Adrenal gland (tissue), 9 donors: ENCODE measurements at regions not wholly inside any gene's neighbourhood (a gene's known extent, or its start where the extent isn't known, plus 50 kb on each side); places are given as distances from the start of the nearest gene placed in this dataset.

ENCODE experiments used
- DNase-seq, 7 donors: peaks; one replicate each; pipeline ENCODE4 v3.0.0-alpha.2; 2019 to 2020
- H3K27ac ChIP-seq, 5 donors: fragments of 200-600 bp; sonication (generic) in 4 of 5; 1 replicate in 3 of 5; 2 replicates in 2 of 5; pipeline versions ENCODE4 v1.5.1 to v1.8.0; 2016 to 2020; ENCODE audit warnings: mild to moderate bottlenecking in 1 of 5
- H3K27me3 ChIP-seq: fragments of 200-600 bp; 2 replicates; pipeline ENCODE4 v1.8.0; 2021
- H3K36me3 ChIP-seq, 2 donors: fragments of 200-600 bp; replicated peaks in 1 of 2; 1 replicate in 1 of 2; 2 replicates in 1 of 2; pipeline versions ENCODE4 v1.5.1 to v1.8.0; 2018 to 2022
- H3K4me1 ChIP-seq, 2 donors: fragments of 200-600 bp; replicated peaks in 1 of 2; 1 replicate in 1 of 2; 2 replicates in 1 of 2; pipeline versions ENCODE4 v1.5.1 to v1.8.0; 2018 to 2021
- H3K4me3 ChIP-seq, 4 donors: fragments of 200-600 bp; sonication (generic) in 3 of 4; one replicate each; pipeline ENCODE4 v1.5.1; 2016 to 2018
- H3K9me3 ChIP-seq, 3 donors: fragments of 200-600 bp; sonication (generic) in 1 of 3; replicated peaks in 1 of 3; 1 replicate in 2 of 3; 2 replicates in 1 of 3; pipeline versions ENCODE4 v1.5.1 to v1.8.0; 2016 to 2021
- POLR2A ChIP-seq, 2 donors: fragments of 450-650 bp; IDR thresholded peaks; one replicate each; pipeline ENCODE4 v1.6.1; 2017; ENCODE audit warnings: antibody characterized with exemption in 2 of 2, mild to moderate bottlenecking in 2 of 2, moderate library complexity in 1 of 2
- WGBS, 4 donors: extraction: QIAGEN DNeasy Blood & Tissue Kit in 2 of 4; methylation state at CpG; one replicate each; pipeline versions ENCODE4 v1.1.5 to v1.1.7; 2013 to 2017; 5-methylcytosine and 5-hydroxymethylcytosine counted together
- intact Hi-C, 2 donors: fragments of 100-400 bp; cut with DNase I; formaldehyde crosslinking; loops; one replicate each; pipeline versions ENCODE4 v1.14.1 to v1.15.0; 2022 to 2023
- TF ChIP-seq, protein P1 (sequence below), 6 experiments: fragments of 450-650 bp in 4 of 6; fragments of 200-600 bp in 2 of 6; sonication (generic) in 1 of 6; IDR thresholded peaks; 1 replicate in 5 of 6; 2 replicates in 1 of 6; pipeline versions ENCODE4 v1.5.1 to v1.8.0; 2016 to 2021; ENCODE audit warnings: antibody characterized with exemption in 6 of 6, mild to moderate bottlenecking in 2 of 6, moderate library complexity in 1 of 6
- donor health status: healthy with polysubstance abuse.
- donor health status: Bipolar disorder and iron deficiency.
- donor health status: DM: yes; HTN: yes; CAD: no.
- donor health status: DM: no; HTN: no; CAD: no.
- donor health status: DM: no; HTN: no; CAD: no.

DNA sequence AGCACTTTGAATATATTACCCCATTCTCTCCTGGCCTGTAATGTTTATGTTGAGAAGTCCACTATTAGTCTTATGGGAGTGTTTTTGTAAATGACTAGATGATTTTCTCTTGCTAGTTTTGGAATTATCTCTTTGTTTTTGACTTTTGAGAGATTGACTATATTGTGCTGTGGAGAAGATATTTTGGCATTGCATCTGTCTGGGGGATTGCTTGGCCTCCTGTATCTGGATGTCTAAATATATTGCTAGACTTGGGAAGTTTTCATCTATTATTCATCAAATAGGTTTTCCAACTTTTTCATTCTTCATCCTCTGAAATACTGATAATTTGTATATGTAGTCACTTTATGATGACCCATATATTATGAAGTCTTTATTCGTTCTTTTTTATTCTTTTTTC, 277.1 kb upstream of the PCDH15 start:
- intact Hi-C loops: no loop called here
- TF ChIP-seq POLR2A (IDR thresholded peaks at IDR 0.05): no peak
- TF ChIP-seq, protein P1, sequence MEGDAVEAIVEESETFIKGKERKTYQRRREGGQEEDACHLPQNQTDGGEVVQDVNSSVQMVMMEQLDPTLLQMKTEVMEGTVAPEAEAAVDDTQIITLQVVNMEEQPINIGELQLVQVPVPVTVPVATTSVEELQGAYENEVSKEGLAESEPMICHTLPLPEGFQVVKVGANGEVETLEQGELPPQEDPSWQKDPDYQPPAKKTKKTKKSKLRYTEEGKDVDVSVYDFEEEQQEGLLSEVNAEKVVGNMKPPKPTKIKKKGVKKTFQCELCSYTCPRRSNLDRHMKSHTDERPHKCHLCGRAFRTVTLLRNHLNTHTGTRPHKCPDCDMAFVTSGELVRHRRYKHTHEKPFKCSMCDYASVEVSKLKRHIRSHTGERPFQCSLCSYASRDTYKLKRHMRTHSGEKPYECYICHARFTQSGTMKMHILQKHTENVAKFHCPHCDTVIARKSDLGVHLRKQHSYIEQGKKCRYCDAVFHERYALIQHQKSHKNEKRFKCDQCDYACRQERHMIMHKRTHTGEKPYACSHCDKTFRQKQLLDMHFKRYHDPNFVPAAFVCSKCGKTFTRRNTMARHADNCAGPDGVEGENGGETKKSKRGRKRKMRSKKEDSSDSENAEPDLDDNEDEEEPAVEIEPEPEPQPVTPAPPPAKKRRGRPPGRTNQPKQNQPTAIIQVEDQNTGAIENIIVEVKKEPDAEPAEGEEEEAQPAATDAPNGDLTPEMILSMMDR (IDR thresholded peaks at IDR 0.05): no peak
- H3K4me3 ChIP-seq: no peak overlapping the region

DNA sequence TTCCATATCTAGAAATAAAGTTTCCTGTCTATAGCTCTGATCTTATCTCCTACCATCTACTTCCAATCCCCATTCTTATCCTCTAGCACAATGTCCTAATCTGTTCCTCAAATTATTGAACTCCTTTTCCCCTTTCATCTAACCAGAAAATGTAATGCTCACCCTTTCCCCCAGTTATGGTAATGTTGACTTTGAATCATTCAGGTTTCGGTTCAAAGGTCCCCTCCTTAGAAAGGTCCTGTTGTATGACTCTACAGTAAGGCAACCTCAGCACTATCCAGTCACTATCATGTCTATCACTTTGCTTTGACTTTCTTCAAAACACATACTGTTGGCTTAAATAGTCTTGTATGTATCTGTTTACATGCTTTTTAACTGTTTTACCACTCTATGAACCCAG, 264.2 kb upstream of the PCDH15 start:
- Histone ChIP-seq H3K4me3 (no peak overlapping the region), H3K27ac (no peak overlapping the region), H3K9me3 (no peaks in the 10 kb centered on the region), H3K4me1 (no peaks in the 10 kb centered on the region), H3K36me3 (no peaks in the 10 kb centered on the region), H3K27me3 (no peaks in the 10 kb centered on the region)
- DNase-seq: no peak
- intact Hi-C loops: no loop called here
- WGBS, 4 donors: 50 to 97% (median 91%) methylated on average over 1 of the region's 1 CpG
- TF ChIP-seq, protein P1 (IDR thresholded peaks at IDR 0.05): no peak
- no peak for TF ChIP-seq POLR2A (IDR thresholded peaks at IDR 0.05)

More for the DNA sequence above, 277.1 kb upstream of the PCDH15 start:
- Histone ChIP-seq H3K9me3 (peaks cover 0 to 4% (median 0%) of the 10 kb centered on the region in 3 donors), H3K36me3 (no peaks in the 10 kb centered on the region), H3K4me1 (no peaks in the 10 kb centered on the region), H3K27me3 (no peaks in the 10 kb centered on the region), H3K27ac (no peak overlapping the region)
- no peak for DNase-seq
- whole genome bisulfite sequencing, 4 donors: 66 to 71% (median 68%) methylated on average over 1 of the region's 1 CpG

DNA sequence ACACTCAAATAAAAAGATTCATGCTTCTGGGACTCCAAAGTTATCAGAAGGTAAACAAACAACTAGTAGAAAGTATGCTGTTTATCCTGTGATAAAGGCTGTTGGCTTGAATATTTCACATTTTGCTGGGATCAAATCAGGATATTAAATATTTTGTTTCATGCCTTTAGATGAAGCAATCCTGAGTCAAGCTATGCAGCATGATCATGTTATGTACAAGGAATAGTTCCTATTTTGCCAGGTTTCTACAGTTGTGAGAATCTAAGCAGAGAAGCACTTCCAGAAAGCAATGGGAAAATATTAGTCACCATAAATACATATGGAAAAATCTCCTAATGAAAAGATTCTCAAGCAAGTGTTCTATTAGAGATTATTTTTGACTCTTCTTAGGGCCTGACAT, 262.8 kb upstream of the PCDH15 start:
- no peak for TF ChIP-seq POLR2A (IDR thresholded peaks at IDR 0.05)
- TF ChIP-seq, protein P1 (IDR thresholded peaks at IDR 0.05): no peak
- Histone ChIP-seq H3K27ac (no peak overlapping the region), H3K27me3 (no peaks in the 10 kb centered on the region), H3K4me1 (no peaks in the 10 kb centered on the region), H3K4me3 (no peak overlapping the region), H3K36me3 (no peaks in the 10 kb centered on the region), H3K9me3 (no peaks in the 10 kb centered on the region)
- DNase-seq: no peak
- intact Hi-C loops: no loop called here

DNA sequence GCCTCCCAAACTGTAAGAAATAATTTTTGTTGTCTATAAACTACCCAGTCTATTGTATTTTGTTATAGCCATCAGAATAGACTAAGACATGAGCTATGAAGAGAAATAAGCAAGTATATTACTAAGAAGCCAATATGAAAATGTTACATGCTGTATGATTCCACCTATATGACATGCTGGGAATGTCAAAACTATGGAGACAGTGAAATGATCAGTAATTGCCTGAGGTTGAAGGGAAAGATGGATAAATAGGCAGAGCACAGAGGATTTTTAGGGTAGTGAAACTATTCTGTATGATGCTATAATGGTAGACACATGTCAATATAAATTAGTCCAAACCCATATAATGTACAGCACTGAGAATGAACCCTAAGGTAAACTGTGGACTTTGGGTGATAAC, 261.3 kb upstream of the PCDH15 start:
- H3K36me3 ChIP-seq: no peaks in the 10 kb centered on the region
- H3K27me3 ChIP-seq: no peaks in the 10 kb centered on the region
- TF ChIP-seq POLR2A (IDR thresholded peaks at IDR 0.05): no peak
- TF ChIP-seq, protein P1 (IDR thresholded peaks at IDR 0.05): no peak
- no peaks in the 10 kb centered on the region for H3K9me3 ChIP-seq
- no peak for DNase-seq
- H3K27ac ChIP-seq: no peak overlapping the region
- no peak overlapping the region for H3K4me3 ChIP-seq
- intact Hi-C loops: no loop called here
- no peaks in the 10 kb centered on the region for H3K4me1 ChIP-seq
